HG02970 (cell line): ENCODE measurements at regions not wholly inside any gene's neighbourhood (a gene's known extent, or its start where the extent isn't known, plus 50 kb on each side); places are given as distances from the start of the nearest gene placed in this dataset.

Source experiments
- ATAC-seq: cut with Tn5 transposase; IDR thresholded peaks from one replicate; pipeline ENCODE4 v1.9.1; 2021; ENCODE audit warnings: mild to moderate bottlenecking, moderate library complexity, moderate number of reproducible peaks; ENCODE audit not compliant: unreplicated experiment, low FRiP score

DNA sequence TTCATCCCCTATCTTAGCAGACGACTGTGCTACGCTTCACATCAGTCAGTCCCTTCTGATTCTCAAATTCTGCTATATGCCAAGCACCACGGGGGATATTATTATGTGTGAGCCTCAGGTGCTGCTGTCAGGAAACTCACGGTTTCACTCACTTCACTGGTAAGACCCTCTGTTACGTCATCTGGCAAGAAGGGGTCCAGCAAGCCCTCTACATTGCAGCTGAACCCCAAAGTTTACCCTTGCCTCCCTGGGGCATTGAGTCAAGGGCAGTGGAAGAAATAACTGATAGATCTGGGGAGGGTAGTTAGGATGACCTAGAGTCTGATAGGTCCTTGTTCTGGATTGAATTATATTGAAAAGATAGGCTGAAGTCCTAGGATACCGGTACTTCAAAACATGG lies 237.4 kb downstream of the RRAGC start:
- ATAC-seq: no peak

DNA sequence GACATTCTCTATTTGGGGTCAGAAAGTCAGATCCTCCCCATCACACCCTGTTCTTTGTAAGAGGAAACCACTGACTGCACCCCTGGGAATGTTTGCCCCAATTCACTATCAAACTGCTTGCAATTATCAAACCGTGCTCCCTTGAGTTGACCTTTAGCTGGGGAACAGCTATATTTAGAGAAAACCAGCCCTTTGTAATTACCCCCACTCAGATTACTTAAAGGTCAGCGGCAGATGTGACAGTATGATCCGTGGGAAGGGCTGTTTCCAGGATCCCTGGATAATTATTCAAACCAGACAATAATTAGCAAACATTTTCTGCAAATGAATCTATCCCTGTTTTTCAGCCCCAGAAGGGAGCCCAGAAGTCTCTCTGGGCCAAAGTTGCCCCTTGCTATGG lies 242.7 kb downstream of the RRAGC start:
- no peak for ATAC-seq

DNA sequence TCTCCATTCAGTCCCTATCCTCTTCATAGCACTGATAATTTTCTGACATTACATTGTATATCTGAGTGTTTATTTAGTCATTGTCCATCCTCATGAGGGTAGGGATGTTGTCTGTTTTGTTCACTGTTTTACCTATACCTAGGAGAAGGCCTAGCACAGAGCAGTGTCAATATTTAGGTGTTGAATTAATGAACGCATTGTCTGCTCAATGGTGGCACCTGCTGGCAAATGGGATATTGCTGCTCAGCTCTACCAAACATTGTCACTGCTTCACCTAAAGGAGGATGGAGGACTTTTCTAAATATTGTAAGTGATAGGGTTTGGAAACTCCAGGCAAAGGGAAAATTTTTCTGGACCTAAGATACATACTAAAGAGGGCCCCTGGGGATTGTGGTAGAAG lies 243.9 kb downstream of the RRAGC start:
- ATAC-seq: no peak

DNA sequence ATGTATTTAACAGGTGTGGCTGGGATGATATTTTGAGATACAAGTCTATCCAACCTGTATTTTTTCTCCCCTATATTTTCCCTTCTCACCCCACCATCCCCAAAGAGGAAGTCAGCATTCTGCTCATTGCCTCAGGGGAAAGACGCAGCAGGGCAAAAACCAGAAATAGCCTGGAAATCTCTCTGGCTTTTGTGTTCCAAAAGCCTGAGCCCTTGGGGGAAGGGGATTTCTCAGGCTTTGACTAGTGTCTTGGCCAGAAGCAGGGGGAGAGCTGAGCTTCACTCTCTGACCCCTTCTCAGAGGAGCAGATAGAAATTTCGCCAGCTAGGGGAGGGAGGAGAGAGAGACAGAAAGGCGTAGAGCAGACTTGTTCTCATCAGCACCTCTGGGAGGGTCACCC lies 244.7 kb downstream of the RRAGC start:
- no peak for ATAC-seq

DNA sequence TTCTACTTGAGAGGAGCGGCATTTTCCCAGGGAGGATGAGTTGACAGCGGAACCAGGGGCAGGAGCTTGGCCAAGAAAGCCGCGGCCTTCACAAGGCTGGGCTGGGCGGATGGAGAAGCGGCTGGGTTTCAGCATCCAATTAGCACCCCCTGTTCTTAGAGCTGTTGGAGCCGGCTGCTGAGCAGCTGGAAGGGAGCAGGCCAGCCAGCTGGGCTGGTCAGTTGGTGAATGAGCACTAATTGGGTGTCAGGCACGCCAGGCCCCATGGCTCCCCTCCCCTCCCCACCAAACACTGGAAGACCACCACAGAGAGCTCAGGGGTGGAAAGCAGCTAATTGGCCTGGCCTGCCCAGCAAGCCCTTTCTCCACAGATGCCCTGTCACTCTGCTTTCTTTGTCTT lies 245.6 kb downstream of the RRAGC start:
- no peak for ATAC-seq

DNA sequence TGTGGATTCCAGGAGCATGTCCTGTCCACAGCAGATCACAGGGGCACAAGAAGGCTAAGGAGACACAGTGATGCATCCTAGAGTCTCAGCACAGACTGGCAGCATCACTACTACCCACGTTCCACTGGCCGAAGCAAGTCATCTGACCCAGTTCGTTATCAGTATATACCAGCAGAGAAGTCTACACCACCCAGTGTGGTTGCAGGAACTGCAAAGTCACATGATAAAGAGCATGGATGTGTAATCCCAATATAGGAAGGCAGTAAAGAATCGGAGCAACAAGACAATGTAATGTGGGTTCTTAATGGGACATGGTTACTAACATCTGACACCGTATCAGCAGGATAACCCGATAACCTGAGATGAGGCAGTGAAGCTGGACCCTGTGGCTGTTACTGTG lies 246.6 kb downstream of the RRAGC start:
- ATAC-seq: no peak

DNA sequence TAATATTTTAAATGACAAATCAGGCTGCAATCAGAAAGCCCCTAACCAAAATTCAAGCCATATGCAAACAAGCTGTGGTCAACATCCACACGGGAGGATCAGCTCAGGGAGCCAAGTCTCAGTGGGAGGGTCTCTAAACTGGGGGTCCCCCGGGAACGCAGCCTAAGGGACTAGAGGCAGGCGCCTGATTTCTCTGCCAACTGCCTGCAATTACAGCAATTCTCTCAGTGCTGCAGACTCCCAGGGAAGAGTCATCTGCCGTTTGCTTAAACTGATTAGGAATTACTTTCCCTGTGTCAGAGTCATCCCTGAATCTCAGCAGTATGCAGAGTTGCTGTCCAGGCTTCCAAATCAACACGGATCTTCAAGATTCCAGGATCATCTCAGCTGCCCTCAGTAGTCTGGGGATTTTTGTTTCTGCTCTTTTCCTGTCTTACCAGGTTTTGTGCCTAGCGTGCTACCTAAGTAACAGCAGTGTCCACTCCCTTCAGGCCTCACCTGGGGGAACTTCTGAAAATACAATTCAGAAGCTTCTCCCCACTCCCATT lies 247.8 kb downstream of the RRAGC start:
- ATAC-seq: no peak

DNA sequence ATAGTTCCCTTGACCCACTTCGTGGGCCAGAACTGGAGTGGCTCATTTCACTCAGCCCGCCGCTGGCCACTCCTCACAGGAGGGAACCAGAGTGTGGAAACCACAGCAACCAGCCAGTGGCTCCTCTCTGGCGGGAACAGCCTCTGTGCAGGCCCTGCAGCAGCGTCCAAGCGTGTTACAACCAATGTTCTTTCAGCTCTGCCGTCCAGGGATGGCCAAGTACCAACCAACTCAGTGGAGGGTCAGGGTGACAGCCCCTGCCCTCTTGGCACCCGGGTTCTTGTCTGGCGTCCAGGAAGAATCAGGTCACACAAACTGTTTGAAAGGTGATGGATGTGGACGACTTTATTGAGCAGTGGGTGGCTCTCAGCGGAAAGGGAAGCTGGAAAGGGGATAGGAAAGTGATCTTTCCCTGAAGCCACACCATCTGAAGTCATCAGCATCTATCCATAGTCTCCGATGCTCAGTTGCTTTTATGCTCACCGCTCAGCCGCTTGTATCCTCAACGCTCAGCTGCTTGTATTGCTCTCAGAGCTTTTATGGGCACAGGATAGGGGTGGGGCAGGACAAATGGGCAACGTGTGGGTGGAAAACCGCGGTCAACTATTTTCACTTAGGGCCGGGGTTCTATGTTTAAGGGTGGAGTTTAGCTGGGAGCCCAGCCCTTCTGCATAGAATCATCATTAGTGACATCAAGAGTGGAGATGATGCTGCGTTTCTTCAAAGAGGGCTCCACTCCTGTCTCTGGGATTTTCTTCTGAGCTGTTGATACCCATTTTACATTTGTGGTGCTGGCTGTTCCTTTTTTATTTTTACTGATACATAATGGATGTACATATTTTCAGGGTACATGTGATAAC lies 250.2 kb downstream of the RRAGC start:
- ATAC-seq: no peak

DNA sequence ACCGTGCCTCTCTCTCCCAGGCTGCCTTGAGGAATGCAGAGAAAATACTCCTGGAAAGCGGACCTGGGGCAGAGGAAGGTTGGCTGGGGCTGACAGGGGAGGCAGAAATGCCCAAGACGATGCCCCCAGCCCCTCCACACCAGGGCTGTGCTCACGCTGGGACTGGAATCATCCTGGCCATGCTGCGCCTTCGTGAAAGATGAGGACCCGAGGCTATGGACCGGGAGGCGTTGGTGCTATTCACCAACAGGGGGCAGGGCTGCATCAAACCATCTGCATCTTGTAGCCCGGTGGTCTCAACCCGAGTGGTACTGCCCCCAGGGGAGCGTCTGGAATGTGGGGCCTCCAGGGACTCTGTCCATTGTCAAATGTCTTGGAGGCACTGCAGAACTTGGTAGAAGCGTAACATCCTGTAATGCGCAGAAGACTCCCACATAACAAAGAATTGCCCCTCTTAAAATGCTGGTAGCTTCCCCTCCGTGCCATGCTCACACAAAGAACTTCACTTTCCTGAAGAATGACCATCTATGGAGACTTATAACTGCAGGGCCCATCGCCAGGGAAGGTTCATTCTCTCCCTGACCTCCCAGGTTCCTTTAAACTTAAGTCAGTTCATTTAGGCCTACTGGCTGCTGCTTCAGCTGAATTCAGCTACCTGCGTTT lies 251.2 kb downstream of the RRAGC start:
- no peak for ATAC-seq

DNA sequence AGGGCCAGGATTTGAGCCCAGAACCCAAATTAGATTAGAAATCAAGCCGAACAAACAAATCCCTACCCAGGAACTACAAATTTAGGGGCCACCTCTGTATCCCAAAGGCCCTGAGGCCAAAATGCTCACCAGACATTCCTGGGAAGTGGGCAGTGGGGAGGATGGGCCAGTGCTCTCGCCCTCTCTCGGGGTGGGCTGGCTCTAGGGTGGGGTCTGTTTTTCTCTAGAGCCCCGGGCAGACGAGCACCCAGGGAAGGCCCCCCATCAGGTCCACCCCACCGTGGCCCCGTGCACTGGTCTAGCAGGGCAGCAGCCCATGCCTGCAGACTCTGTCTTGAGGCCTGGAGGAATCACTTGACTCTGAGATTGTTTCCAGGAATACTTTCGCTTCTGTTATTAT lies 252.0 kb downstream of the RRAGC start:
- no peak for ATAC-seq

DNA sequence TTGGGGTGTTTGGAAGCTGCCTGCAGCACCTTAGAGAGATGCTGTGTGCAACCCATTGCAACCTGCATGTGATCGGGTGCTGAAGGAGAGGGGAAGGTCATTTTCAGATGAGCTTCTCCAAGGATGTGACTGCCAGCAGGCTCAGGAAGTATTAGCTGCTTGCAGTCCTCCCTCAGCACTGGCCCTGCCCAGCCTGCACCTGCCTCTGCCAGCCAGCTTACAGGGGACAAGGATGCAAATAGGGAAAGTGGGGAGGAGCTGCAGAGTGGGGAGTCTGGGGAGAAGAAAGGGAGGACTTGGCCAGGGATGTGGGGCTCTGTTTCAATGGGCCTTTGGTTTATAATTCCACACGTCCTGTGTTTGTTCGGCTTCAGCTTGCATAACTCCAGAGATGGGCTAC lies 254.5 kb downstream of the RRAGC start:
- ATAC-seq: no peak

DNA sequence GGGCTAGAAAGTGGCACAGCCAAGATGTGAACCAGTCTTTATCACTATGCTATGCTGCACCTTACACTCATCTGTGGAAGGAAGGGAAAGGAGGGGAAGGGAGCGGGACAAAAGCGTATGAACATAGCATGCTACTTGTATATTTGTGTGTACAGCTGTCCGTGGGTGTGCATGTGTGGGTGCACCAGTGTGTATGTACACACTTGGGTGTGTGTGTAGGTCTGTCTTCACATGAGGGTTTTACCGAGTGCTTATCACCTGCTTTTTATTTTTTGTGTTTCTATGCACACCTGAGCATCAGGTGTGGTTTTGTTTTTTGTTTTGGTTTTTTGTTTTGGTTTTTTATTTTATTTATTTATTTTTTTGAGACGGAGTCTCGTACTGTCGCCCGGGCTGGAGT lies 255.7 kb downstream of the RRAGC start:
- ATAC-seq: no peak

DNA sequence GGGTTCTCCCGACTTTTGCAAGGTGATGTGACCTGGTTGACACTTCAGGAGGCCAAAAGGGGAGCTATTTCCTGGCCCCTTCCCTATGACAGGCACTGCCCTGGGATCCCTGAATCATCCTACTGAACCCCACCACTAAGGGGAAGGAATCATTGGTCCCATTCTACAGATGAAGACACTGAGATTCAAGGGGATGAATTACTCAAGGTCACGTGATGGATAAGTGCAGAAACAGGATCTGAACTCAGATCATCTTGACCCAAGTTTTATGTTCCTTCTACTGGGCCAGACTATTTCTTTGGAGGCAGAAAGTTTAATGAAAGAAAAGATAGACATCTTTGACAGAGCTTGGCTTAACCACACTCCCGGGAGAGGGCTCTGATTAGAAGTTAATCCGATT lies 258.7 kb downstream of the RRAGC start:
- no peak for ATAC-seq

DNA sequence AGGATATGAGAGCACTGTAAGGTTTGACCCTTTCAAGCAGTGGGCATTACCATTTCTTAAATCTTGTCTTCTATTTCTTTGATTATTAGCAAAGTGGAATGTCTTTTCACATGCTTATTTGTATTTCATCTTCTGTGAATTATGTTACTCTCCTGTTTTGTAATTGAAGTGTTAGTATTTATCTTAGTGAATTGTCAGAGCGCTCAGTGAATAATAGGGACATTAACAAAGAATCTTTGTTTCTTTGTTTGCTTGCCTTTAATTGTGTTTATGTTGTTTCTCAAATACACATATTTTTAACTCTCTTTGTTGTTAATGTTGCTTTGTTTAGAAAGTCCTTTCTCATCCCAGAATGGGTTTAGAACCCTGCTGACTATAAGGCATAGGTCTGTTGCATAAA lies 259.3 kb downstream of the RRAGC start:
- no peak for ATAC-seq

DNA sequence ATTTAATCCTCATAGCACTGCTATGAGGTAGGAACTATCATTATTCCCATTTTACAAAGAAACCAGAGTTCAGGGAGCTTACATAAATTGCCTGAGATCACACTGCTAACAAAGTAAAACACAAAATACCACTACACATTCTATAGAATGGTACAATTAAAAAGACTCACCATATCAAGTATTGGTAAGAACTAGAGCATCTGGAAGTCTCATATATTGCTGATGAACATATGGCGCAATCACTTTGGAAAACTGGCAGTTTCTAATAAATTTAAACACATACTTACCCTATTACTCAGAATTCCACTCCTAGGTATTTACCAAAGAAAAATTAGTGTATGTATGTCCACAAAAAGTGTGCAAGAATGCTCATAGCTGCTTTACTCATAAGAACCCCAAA lies 261.5 kb downstream of the RRAGC start:
- no peak for ATAC-seq

DNA sequence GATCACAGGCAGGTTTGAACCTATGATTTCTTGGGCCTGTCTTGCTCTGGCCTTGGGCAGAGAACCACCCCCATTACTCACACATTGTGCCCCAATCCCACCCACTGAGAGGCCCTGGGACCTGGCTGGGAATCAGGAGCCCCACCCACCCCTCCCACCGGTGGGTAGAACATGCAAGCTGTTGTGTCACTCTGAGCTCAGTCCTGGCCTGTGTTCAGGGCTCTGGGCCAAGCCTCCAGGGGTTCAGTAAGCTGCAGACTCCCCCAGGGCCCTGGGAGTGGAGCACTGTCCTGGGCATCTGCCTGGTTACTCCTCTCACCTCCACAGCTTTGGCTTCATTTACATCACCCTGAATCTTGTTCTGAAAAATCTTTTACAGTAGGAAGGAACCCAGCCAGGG lies 270.5 kb downstream of the RRAGC start:
- ATAC-seq: no peak

DNA sequence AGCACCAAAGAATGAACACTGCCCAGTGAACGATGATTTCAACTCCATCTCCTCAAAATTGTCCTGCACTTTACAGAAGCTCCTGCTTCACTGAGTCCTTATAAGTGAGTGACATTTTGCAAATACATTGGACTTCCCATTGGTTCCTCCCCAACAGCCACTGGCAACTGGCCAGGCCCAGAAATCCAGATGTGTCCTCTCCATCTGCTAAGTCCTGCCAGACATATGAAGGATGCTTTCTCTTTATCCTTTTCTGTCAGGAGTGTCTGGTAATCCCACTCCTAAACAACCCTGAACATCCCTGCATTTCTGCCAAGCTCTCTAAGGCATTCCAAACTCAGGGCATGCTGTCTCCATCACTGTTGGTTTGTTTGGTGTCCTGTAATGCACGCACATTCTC lies 271.8 kb downstream of the RRAGC start:
- no peak for ATAC-seq

DNA sequence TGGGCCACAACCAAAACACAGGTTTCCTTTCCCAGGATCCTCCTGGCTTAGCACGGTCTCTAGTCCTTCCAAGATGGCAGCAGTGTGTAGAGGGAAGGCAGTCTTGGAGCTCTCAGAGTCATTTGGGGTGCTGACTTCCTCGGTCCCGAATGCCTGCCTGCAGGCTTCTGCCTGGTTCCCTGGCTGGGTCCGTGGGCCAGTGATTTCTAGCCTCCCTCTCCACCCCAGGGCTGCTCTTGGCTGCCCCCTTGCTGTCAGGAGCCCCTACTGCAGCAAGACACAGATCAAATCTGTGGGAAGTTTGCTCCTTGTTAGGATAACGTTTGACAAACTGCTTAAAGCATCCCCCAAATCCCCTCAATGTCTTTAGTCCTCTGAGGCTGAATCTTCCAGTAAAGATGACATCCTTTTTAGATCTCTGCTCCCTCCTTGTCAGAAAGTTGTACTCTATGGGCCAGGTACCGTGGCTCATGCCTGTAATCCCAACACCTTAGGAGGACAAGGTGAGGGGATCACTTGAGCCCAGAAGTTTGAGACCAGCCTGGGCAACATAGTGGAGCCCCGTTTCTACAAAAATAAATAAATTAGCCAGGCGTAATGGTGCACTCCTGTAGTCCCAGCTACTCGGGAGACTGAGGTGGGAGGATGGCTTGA lies 272.5 kb downstream of the RRAGC start:
- ATAC-seq: no peak

DNA sequence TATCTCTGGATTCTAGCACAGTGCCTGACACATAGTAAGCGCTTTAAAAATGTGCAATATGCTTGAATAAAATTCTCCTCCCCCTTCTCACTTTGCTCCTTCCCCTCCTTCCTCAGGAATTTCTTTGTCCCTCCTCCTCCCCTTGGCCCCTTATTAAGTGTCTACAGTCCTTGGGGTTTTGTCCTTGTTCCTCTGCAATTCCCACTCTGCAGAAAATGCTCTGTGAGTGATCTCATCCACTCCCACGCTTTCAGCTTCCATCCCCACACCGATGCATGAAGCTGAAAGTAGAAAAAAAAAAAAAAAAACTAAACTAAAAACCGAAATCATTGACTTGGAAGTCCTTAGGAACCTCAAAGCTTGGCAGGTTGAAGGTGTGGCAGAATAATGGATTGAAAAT lies 273.6 kb downstream of the RRAGC start:
- ATAC-seq: no peak

DNA sequence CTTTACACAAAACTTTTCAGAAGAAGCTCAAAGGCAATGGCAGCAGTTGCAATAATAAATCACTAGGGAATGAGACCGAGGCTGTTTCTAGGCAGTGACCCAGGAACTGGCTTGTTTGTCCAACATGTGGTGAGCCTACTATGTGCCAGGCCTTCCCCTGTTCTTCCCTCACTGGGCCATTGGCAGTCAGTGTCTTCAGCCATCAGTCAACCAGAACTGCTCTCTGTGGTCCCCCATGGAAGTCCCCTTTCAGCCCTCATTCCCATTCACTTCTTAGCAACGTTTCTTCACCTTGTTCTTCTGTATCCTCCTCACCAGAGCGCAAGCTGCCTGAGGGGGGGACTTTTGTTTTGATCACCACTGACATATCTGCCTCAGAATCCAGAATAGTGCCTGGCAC lies 274.1 kb downstream of the RRAGC start:
- ATAC-seq: no peak
